Natural killer cell (primary cell): ENCODE measurements at regions not wholly inside any gene's neighbourhood (a gene's known extent, or its start where the extent isn't known, plus 50 kb on each side); places are given as distances from the start of the nearest gene placed in this dataset.

Experiments used
- ATAC-seq, 3 donors: fragments of 150-1000 bp in 2 of 3; fragments of 200-7000 bp in 1 of 3; cut with Tn5 transposase; 1 replicate in 1 of 3; 2 replicates in 2 of 3; pipeline ENCODE4 v1.10.0; 2021; ENCODE audit warnings: mild to moderate bottlenecking in 2 of 3, moderate library complexity in 2 of 3
- DNase-seq, 2 donors: peaks; one replicate each; pipeline versions ENCODE4 v3.0.0 to v3.0.0-alpha.2; 2013 to 2021; ENCODE audit warnings: mixed read lengths in 1 of 2
- H3K27ac ChIP-seq: one replicate; pipeline ENCODE4 v1.5.1; 2013; ENCODE audit warnings: mild to moderate bottlenecking, low read length
- H3K27me3 ChIP-seq: one replicate; pipeline ENCODE4 v1.6.1; 2013; ENCODE audit warnings: low read length; ENCODE audit not compliant: control insufficient read depth, insufficient read depth
- H3K36me3 ChIP-seq: one replicate; pipeline ENCODE4 v1.6.1; 2013; ENCODE audit warnings: low read length; ENCODE audit not compliant: control insufficient read depth, insufficient read depth
- H3K4me1 ChIP-seq: one replicate; pipeline ENCODE4 v1.6.1; 2013; ENCODE audit warnings: low read length; ENCODE audit not compliant: control insufficient read depth, insufficient read depth
- H3K4me3 ChIP-seq: one replicate; pipeline ENCODE4 v1.5.1; 2013; ENCODE audit warnings: low read length
- H3K9me3 ChIP-seq: one replicate; pipeline ENCODE4 v1.6.1; 2013; ENCODE audit warnings: low read length; ENCODE audit not compliant: control insufficient read depth, insufficient read depth
- H3K27ac Mint-ChIP-seq, 2 donors: one replicate each; pipeline ENCODE4 v1.8.0; 2022; ENCODE audit warnings: mild to moderate bottlenecking in 2 of 2, mixed read lengths in 2 of 2, moderate library complexity in 1 of 2
- H3K27me3 Mint-ChIP-seq, 2 donors: one replicate each; pipeline ENCODE4 v1.8.0; 2022; ENCODE audit warnings: low read depth in 2 of 2, mixed read lengths in 2 of 2
- H3K36me3 Mint-ChIP-seq: one replicate; pipeline ENCODE4 v1.8.0; 2022; ENCODE audit warnings: mixed read lengths
- H3K4me1 Mint-ChIP-seq, 2 donors: one replicate each; pipeline ENCODE4 v1.8.0; 2022; ENCODE audit warnings: mixed read lengths in 2 of 2
- H3K4me3 Mint-ChIP-seq: one replicate; pipeline ENCODE4 v1.8.0; 2022; ENCODE audit warnings: mild to moderate bottlenecking, moderate library complexity, mixed read lengths
- H3K9me3 Mint-ChIP-seq, 2 donors: one replicate each; pipeline ENCODE4 v1.8.0; 2022; ENCODE audit warnings: mixed read lengths in 2 of 2
- WGBS: methylation state at CpG from one replicate; pipeline ENCODE4 v1.1.7; 2013; ENCODE audit warnings: missing lambda C conversion rate; ENCODE audit not compliant: insufficient coverage; 5-methylcytosine and 5-hydroxymethylcytosine counted together
- intact Hi-C: fragments of 100-400 bp; cut with micrococcal nuclease; formaldehyde crosslinking; loops from one replicate; pipeline ENCODE4 v1.14.2; 2022
- TF ChIP-seq, protein P1 (sequence below): fragments of 200-600 bp; IDR thresholded peaks from one replicate; pipeline ENCODE4 v1.8.0; 2022; ENCODE audit warnings: antibody characterized with exemption

DNA sequence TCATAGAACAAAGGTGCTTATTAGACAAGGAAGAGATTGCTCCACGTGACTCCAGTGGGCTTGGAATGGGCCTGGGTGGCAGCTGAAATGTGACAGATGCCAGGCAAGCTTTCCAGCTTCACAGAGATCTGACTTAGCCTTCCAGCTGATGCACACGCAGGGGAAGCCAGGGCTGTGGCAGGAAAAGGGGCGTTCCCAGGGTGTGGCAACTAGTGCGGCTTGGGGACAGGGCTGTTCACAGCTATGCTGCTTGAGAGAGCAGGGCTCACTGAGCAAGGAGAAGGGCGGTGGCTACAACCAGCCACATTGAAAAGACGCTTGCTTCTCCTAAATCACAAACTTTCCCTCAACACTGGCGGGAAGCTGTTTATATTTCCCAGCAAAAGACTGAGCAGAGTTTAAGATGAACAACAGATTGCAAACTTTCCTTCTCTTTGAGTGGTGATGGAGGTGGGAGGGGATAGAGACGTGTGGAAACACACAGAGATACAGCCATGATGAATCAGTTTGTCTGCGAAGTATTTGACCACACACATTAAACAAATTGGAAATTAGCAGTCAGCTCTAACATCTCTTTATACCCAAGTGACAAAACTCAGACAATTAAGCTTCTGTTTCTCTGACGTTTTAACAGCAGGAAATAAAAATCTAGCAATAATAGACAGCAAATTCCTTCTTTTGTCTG lies 127.5 kb downstream of the BDH1 start:
- TF ChIP-seq, protein P1, sequence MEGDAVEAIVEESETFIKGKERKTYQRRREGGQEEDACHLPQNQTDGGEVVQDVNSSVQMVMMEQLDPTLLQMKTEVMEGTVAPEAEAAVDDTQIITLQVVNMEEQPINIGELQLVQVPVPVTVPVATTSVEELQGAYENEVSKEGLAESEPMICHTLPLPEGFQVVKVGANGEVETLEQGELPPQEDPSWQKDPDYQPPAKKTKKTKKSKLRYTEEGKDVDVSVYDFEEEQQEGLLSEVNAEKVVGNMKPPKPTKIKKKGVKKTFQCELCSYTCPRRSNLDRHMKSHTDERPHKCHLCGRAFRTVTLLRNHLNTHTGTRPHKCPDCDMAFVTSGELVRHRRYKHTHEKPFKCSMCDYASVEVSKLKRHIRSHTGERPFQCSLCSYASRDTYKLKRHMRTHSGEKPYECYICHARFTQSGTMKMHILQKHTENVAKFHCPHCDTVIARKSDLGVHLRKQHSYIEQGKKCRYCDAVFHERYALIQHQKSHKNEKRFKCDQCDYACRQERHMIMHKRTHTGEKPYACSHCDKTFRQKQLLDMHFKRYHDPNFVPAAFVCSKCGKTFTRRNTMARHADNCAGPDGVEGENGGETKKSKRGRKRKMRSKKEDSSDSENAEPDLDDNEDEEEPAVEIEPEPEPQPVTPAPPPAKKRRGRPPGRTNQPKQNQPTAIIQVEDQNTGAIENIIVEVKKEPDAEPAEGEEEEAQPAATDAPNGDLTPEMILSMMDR, result no peak
- Histone ChIP-seq H3K4me3 (no peak overlapping the region), H3K9me3 (no peaks in the 10 kb centered on the region), H3K27ac (no peak overlapping the region), H3K27me3 (no peaks in the 10 kb centered on the region), H3K4me1 (no peaks in the 10 kb centered on the region), H3K36me3 (no peaks in the 10 kb centered on the region)
- ATAC-seq (no peak), DNase-seq (peak in 1 of 2 donors; percentile 47)
- intact Hi-C loops, result no loop called here
- Mint-ChIP-seq H3K4me1 (peaks cover 13 to 14% of the 10 kb centered on the region in 2 donors), H3K4me3 (peak overlapping the region; percentile 31), H3K27me3 (peaks cover 29 to 36% of the 10 kb centered on the region in 2 donors), H3K36me3 (no peaks in the 10 kb centered on the region), H3K9me3 (no peaks in the 10 kb centered on the region), H3K27ac (no peak overlapping the region)
- WGBS, result 29% methylated on average over 8 of the region's 10 CpGs

DNA sequence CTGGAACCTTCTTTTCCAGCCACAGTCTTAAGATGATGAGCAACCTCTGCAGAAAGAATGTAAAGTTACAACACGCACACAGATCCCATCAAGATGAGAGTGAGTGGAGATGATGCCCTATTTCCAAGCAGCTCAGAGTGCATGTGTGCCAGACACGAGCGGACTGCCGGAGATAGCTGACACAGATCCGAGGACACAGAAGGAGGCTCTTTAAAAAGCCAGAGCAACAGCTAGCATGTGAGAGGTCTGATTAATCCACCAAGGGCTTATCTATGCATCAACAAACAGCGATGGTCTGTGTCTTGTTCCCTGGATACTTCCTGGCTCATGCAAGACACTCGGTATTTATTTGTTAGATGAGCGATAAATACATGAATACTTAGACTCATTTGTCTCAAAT lies 128.6 kb upstream of the DLG1 start:
- DNase-seq (no peak), ATAC-seq (no peak)
- Histone ChIP-seq H3K36me3 (no peaks in the 10 kb centered on the region), H3K27me3 (no peaks in the 10 kb centered on the region), H3K27ac (no peak overlapping the region), H3K4me3 (no peak overlapping the region), H3K4me1 (no peaks in the 10 kb centered on the region), H3K9me3 (no peaks in the 10 kb centered on the region)
- TF ChIP-seq, protein P1, result no peak
- Mint-ChIP-seq H3K36me3 (no peaks in the 10 kb centered on the region), H3K4me3 (no peak overlapping the region), H3K27me3 (peaks cover 25 to 33% of the 10 kb centered on the region in 2 donors), H3K4me1 (peaks cover 13 to 14% of the 10 kb centered on the region in 2 donors), H3K9me3 (no peaks in the 10 kb centered on the region), H3K27ac (no peak overlapping the region)
- intact Hi-C loops, result no loop called here
- 91% methylated on average over 8 of the region's 8 CpGs for WGBS

DNA sequence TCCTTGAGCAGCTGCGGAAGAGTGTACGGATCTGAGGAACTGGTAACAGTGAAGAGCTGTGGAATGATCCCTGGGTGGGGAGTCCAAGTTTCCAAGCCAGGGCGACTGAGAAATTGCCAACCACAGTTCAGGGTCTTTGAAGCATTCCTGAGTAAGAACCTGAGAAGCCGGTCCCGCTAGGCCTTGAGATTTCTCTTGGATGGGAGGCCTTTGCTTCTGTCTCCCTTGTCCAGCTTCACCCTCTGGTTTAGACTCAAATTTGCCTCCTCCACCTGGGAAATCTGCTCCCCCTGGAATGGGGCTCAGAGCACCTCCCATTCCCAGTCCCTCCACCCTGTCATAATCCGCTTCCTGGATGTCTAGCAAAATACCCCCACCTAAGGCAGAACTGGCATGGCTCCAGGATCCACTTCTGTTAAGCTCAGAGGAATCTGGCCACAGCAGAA lies 127.7 kb upstream of the DLG1 start:
- Histone ChIP-seq H3K4me3 (no peak overlapping the region), H3K27me3 (no peaks in the 10 kb centered on the region), H3K9me3 (no peaks in the 10 kb centered on the region), H3K4me1 (no peaks in the 10 kb centered on the region), H3K36me3 (no peaks in the 10 kb centered on the region), H3K27ac (no peak overlapping the region)
- DNase-seq (no peak), ATAC-seq (no peak)
- Mint-ChIP-seq H3K27me3 (peaks cover 16 to 30% of the 10 kb centered on the region in 2 donors), H3K9me3 (no peaks in the 10 kb centered on the region), H3K4me3 (no peak overlapping the region), H3K4me1 (peaks cover 13 to 14% of the 10 kb centered on the region in 2 donors), H3K36me3 (no peaks in the 10 kb centered on the region), H3K27ac (no peak overlapping the region)
- TF ChIP-seq, protein P1, result no peak
- 93% methylated on average over 6 of the region's 6 CpGs for WGBS
- intact Hi-C loops, result no loop called here
